PC-9 (cell line): ENCODE measurements at regions not wholly inside any gene's neighbourhood (a gene's known extent, or its start where the extent isn't known, plus 50 kb on each side); places are given as distances from the start of the nearest gene placed in this dataset.
"Not testable (repeated sequence)": the region's sequence is repeated elsewhere in the genome, so short reads cannot be mapped to it uniquely, and the experiment has no call there.

Source experiments
- BruUV-seq: library from RNA; stranded (reverse); fragments of 400-500 nt; replicated peaks from 2 replicates; lab custom pipeline; 2021; lab: Mats Ljungman, UMichigan
- CTCF ChIA-PET: fragments of 300-600 bp; sonication (Branson Sonifier 250); formaldehyde crosslinking; loops from one replicate; lab custom pipeline; 2022; ENCODE audit warnings: antibody characterized with exemption; lab: Charles Lee
- POLR2A ChIA-PET: fragments of 300-600 bp; sonication (Branson Sonifier 250); formaldehyde crosslinking; loops from one replicate; lab custom pipeline; 2022; ENCODE audit warnings: antibody characterized with exemption; ENCODE audit not compliant: unreplicated experiment; lab: Charles Lee
- DNase-seq, 2 experiments: peaks; one replicate each; pipeline versions ENCODE4 v3.0.0 to v3.0.0-alpha.2; 2015 to 2022; ENCODE audit warnings: mixed read lengths in 1 of 2
- H2AFZ ChIP-seq: fragments of 200-600 bp; sonication (generic); 2 replicates; pipeline ENCODE4 v1.8.1; 2017; ENCODE audit warnings: antibody characterized with exemption
- H3F3A ChIP-seq: fragments of 200-600 bp; sonication (generic); 2 replicates; pipeline ENCODE4 v1.8.1; 2017; ENCODE audit warnings: antibody characterized with exemption, mild to moderate bottlenecking, low read depth; ENCODE audit not compliant: insufficient read depth
- H3K27ac ChIP-seq: fragments of 200-600 bp; sonication (generic); 2 replicates; pipeline ENCODE4 v1.6.1; 2016; ENCODE audit warnings: mixed run types
- H3K27me3 ChIP-seq: fragments of 200-600 bp; sonication (generic); 2 replicates; pipeline ENCODE4 v1.6.1; 2016; ENCODE audit warnings: low read depth, mixed run types; ENCODE audit not compliant: insufficient read depth
- H3K36me3 ChIP-seq: fragments of 200-600 bp; sonication (generic); 2 replicates; pipeline ENCODE4 v1.6.1; 2016; ENCODE audit warnings: low read depth, mixed run types
- H3K4me1 ChIP-seq: fragments of 200-600 bp; sonication (generic); replicated peaks from 2 replicates; pipeline ENCODE4 v1.6.1; 2016; ENCODE audit warnings: mixed run types; ENCODE audit not compliant: insufficient read depth
- H3K4me2 ChIP-seq: fragments of 200-600 bp; sonication (generic); 2 replicates; pipeline ENCODE4 v1.6.1; 2017; ENCODE audit warnings: mixed run types
- H3K4me3 ChIP-seq: fragments of 200-600 bp; sonication (generic); 2 replicates; pipeline ENCODE4 v1.6.1; 2016; ENCODE audit warnings: mixed run types
- H3K79me2 ChIP-seq: fragments of 200-600 bp; sonication (generic); 2 replicates; pipeline ENCODE4 v1.6.1; 2017; ENCODE audit warnings: low read depth, mixed run types
- H3K9me2 ChIP-seq: fragments of 200-600 bp; sonication (generic); 2 replicates; pipeline ENCODE4 v1.8.1; 2017; ENCODE audit warnings: mild to moderate bottlenecking; ENCODE audit not compliant: insufficient read depth
- H3K9me3 ChIP-seq: fragments of 200-600 bp; sonication (generic); 2 replicates; pipeline ENCODE4 v1.8.1; 2016; ENCODE audit warnings: low read depth; ENCODE audit not compliant: insufficient read depth
- H4K20me1 ChIP-seq: fragments of 200-600 bp; sonication (generic); 2 replicates; pipeline ENCODE4 v1.8.1; 2017; ENCODE audit not compliant: insufficient read depth
- intact Hi-C: fragments of 100-400 bp; cut with micrococcal nuclease; formaldehyde crosslinking; loops from one replicate; pipeline ENCODE4 v1.10.0; 2022; ENCODE audit not compliant: unreplicated experiment

GRCh38 chr6:58038213-58038612, 720.8 kb downstream of the PRIM2 start:
- H3K27me3 ChIP-seq, H3K79me2 ChIP-seq, POLR2A ChIA-PET, intact Hi-C loops, H4K20me1 ChIP-seq, H3K36me3 ChIP-seq, H2AFZ ChIP-seq, H3F3A ChIP-seq, H3K9me3 ChIP-seq, DNase-seq, H3K27ac ChIP-seq, H3K4me2 ChIP-seq, H3K9me2 ChIP-seq, H3K4me3 ChIP-seq, CTCF ChIA-PET, BruUV-seq, H3K4me1 ChIP-seq: not testable (repeated sequence)

DNA sequence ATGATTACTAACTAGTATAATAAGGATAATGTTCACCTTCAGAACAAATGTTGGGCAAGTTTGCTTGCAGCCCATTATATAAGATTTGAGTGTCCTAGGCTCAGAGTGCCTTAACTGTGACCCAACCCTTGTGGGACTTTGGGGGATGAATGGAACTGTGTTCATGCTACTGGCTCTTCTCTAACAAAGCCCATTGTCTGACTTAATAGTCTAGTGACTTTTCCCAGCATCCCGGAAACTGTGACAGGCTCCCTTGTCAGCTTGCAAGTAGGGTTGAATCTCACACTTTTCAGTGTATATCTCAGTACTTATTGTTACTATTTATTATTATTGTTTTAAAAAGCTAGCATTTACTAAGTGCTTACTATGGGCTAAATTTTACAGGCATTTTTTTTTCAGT, 729.2 kb downstream of the PRIM2 start:
- H3K4me3 ChIP-seq, H3K4me1 ChIP-seq, H3K27ac ChIP-seq, H4K20me1 ChIP-seq, intact Hi-C loops, H3K79me2 ChIP-seq, H3K27me3 ChIP-seq, H3K9me3 ChIP-seq, BruUV-seq, H3F3A ChIP-seq, H3K9me2 ChIP-seq, H2AFZ ChIP-seq, H3K4me2 ChIP-seq, CTCF ChIA-PET, POLR2A ChIA-PET, H3K36me3 ChIP-seq, DNase-seq: not testable (repeated sequence)

DNA sequence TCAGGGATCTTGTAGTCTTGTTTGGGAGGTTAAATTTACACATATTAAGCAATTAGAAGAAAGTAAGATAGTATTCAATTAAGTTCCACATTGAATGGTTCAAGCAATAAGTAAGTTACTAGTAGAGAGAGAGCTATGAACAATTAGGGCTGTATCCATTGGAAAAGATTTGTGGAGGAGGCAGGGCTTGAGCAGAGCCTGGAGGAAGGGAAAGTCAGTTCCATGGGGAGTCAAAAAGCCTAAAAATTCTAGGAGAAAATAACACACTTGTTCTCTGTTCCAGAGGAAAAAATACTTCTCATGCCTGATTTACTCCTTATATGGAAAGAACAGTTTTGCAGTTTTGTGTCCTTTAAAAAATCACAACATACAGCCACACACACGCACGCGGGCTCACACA, 730.0 kb downstream of the PRIM2 start:
- H4K20me1 ChIP-seq, DNase-seq, intact Hi-C loops, H3K9me2 ChIP-seq, BruUV-seq, H3K79me2 ChIP-seq, H3K4me1 ChIP-seq, H3K4me3 ChIP-seq, H3K4me2 ChIP-seq, H2AFZ ChIP-seq, CTCF ChIA-PET, H3K36me3 ChIP-seq, H3K27me3 ChIP-seq, H3K27ac ChIP-seq, POLR2A ChIA-PET, H3K9me3 ChIP-seq, H3F3A ChIP-seq: not testable (repeated sequence)

GRCh38 chr6:58047865-58048264, 730.4 kb downstream of the PRIM2 start:
- POLR2A ChIA-PET, H3K4me2 ChIP-seq, CTCF ChIA-PET, H2AFZ ChIP-seq, BruUV-seq, H3K4me3 ChIP-seq, H3K36me3 ChIP-seq, H4K20me1 ChIP-seq, intact Hi-C loops, DNase-seq, H3K4me1 ChIP-seq, H3K9me2 ChIP-seq, H3F3A ChIP-seq, H3K27me3 ChIP-seq, H3K9me3 ChIP-seq, H3K27ac ChIP-seq, H3K79me2 ChIP-seq: not testable (repeated sequence)

GRCh38 chr6:58055465-58056176, 738.2 kb downstream of the PRIM2 start:
- DNase-seq, H3K79me2 ChIP-seq, H3K9me3 ChIP-seq, H3K4me3 ChIP-seq, BruUV-seq, H2AFZ ChIP-seq, H3F3A ChIP-seq, H3K9me2 ChIP-seq, H3K4me1 ChIP-seq, H3K27ac ChIP-seq, H4K20me1 ChIP-seq, POLR2A ChIA-PET, intact Hi-C loops, H3K4me2 ChIP-seq, H3K27me3 ChIP-seq, H3K36me3 ChIP-seq, CTCF ChIA-PET: not testable (repeated sequence)

GRCh38 chr6:58059701-58060100, 742.3 kb downstream of the PRIM2 start:
- H3K27me3 ChIP-seq, H3K36me3 ChIP-seq, BruUV-seq, H3F3A ChIP-seq, H3K4me2 ChIP-seq, intact Hi-C loops, H2AFZ ChIP-seq, CTCF ChIA-PET, H3K9me2 ChIP-seq, H3K4me1 ChIP-seq, H3K27ac ChIP-seq, DNase-seq, H3K9me3 ChIP-seq, POLR2A ChIA-PET, H3K79me2 ChIP-seq, H3K4me3 ChIP-seq, H4K20me1 ChIP-seq: not testable (repeated sequence)

DNA sequence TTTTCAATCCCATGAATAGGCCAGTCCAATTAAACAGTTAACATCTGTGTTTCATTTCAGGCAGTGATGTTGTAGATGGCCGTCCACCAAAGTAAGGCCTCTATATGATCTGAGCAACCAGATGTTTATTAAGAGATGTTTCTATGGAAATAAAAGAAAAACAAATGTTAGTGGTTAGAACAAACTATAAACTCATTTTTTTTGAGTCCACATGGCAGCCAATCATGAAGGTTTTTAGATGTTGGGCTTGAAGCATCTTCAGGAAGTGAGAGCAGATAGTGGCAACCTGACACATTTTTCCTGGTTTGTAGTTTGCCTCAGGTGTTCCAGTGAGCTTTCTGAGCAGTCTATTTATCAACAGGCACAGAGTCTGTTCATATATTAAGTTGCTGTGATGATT, 746.1 kb downstream of the PRIM2 start:
- H3K36me3 ChIP-seq, H3K4me1 ChIP-seq, H3F3A ChIP-seq, H3K79me2 ChIP-seq, DNase-seq, POLR2A ChIA-PET, H3K9me2 ChIP-seq, H4K20me1 ChIP-seq, H3K9me3 ChIP-seq, CTCF ChIA-PET, H3K27ac ChIP-seq, H3K4me3 ChIP-seq, H3K27me3 ChIP-seq, H3K4me2 ChIP-seq, H2AFZ ChIP-seq, intact Hi-C loops, BruUV-seq: not testable (repeated sequence)
